H1 (cell line): ENCODE measurements at regions not wholly inside any gene's neighbourhood (a gene's known extent, or its start where the extent isn't known, plus 50 kb on each side); places are given as distances from the start of the nearest gene placed in this dataset.

Experiments used
- CTCF ChIA-PET: fragments of 300-600 bp; sonication (Branson Sonifier 250); formaldehyde crosslinking; loops from one replicate; lab custom pipeline; 2021; ENCODE audit not compliant: partially characterized antibody; lab: Charles Lee
- POLR2A ChIA-PET: fragments of 300-600 bp; sonication (Branson Sonifier 250); formaldehyde crosslinking; loops from one replicate; lab custom pipeline; 2021; ENCODE audit warnings: inconsistent platforms; ENCODE audit not compliant: partially characterized antibody; lab: Charles Lee
- DNase-seq, 2 experiments: peaks; one replicate each; pipeline versions ENCODE4 v3.0.0 to v3.0.0-alpha.2; 2010 to 2022; ENCODE audit warnings: low spot score in 2 of 2, low read depth in 1 of 2, mixed read lengths in 1 of 2
- FAIRE-seq: peaks from 2 replicates; lab custom pipeline; 2011; peaks lifted over from hg19 to GRCh38; lab: Jason Lieb, UNC
- H2AFZ ChIP-seq: 2 replicates; pipeline ENCODE4 v1.8.1; 2012; ENCODE audit warnings: low read length, inconsistent platforms
- H2AK5ac ChIP-seq: 2 replicates; pipeline ENCODE4 v1.6.1; 2013; ENCODE audit warnings: low read depth, low read length
- H2BK120ac ChIP-seq: replicated peaks from 2 replicates; pipeline ENCODE3; 2013; ENCODE audit warnings: low read depth, low read length, inconsistent platforms
- H2BK12ac ChIP-seq: 2 replicates; pipeline ENCODE4 v1.6.1; 2013; ENCODE audit warnings: low read depth, low read length
- H2BK15ac ChIP-seq: 2 replicates; pipeline ENCODE4 v1.6.1; 2013; ENCODE audit warnings: low read length
- H2BK20ac ChIP-seq: 2 replicates; pipeline ENCODE4 v1.6.1; 2013; ENCODE audit warnings: low read length
- H2BK5ac ChIP-seq: 2 replicates; pipeline ENCODE4 v1.6.1; 2013; ENCODE audit warnings: low read depth, low read length
- H3K14ac ChIP-seq: 2 replicates; pipeline ENCODE4 v1.6.1; 2013; ENCODE audit warnings: inconsistent platforms; ENCODE audit not compliant: insufficient read length
- H3K18ac ChIP-seq: 2 replicates; pipeline ENCODE4 v1.6.1; 2013; ENCODE audit warnings: low read length; ENCODE audit errors: extremely low read depth
- H3K23ac ChIP-seq: 2 replicates; pipeline ENCODE4 v1.6.1; 2013; ENCODE audit warnings: inconsistent platforms; ENCODE audit not compliant: insufficient read length
- H3K23me2 ChIP-seq: 2 replicates; pipeline ENCODE4 v1.6.1; 2013; ENCODE audit warnings: low read depth, low read length
- H3K27ac ChIP-seq: 2 replicates; pipeline ENCODE4 v1.6.1; 2011; ENCODE audit warnings: low read depth, low read length, inconsistent platforms
- H3K27me3 ChIP-seq, 4 experiments: replicated peaks in 1 of 4; 1 replicate in 1 of 4; 2 replicates in 3 of 4; pipeline versions ENCODE4 v1.6.1 to v1.8.1; 2011 to 2013; ENCODE audit warnings: low read length in 3 of 4, mild to moderate bottlenecking in 3 of 4, inconsistent platforms in 2 of 4, mixed read lengths in 2 of 4, moderate library complexity in 1 of 4; ENCODE audit not compliant: control insufficient read depth in 3 of 4, insufficient read depth in 3 of 4; ENCODE audit errors: extremely low read depth in 1 of 4
- H3K36me3 ChIP-seq, 4 experiments: 2 replicates each; pipeline versions ENCODE4 v1.6.1 to v1.8.1; 2011 to 2013; ENCODE audit warnings: mild to moderate bottlenecking in 4 of 4, low read length in 3 of 4, moderate library complexity in 2 of 4, control low read depth in 1 of 4, inconsistent platforms in 1 of 4; ENCODE audit not compliant: insufficient read depth in 4 of 4, control insufficient read depth in 2 of 4
- H3K4ac ChIP-seq: replicated peaks from 2 replicates; pipeline ENCODE3; 2013; ENCODE audit warnings: low read length, low read depth, mixed read lengths, inconsistent platforms; ENCODE audit not compliant: insufficient read length
- H3K4me1 ChIP-seq, 4 experiments: replicated peaks in 1 of 4; 1 replicate in 1 of 4; 2 replicates in 3 of 4; pipeline versions ENCODE4 v1.6.1 to v1.8.1; 2011 to 2013; ENCODE audit warnings: low read length in 3 of 4, inconsistent platforms in 2 of 4, mixed read lengths in 1 of 4; ENCODE audit not compliant: insufficient read depth in 4 of 4, control insufficient read depth in 3 of 4
- H3K4me2 ChIP-seq, 2 experiments: 2 replicates each; pipeline versions ENCODE4 v1.6.1 to v1.8.1; 2011 to 2013; ENCODE audit warnings: low read depth in 2 of 2, low read length in 2 of 2, control low read depth in 1 of 2, inconsistent platforms in 1 of 2, mild to moderate bottlenecking in 1 of 2; ENCODE audit not compliant: insufficient read depth in 1 of 2
- H3K4me3 ChIP-seq, 4 experiments: fragments of 200-600, 300-600 bp in 1 of 4; sonication (generic), shearing (Covaris generic), sonication (Bioruptor Twin) in 1 of 4; 2 replicates each; pipeline versions ENCODE4 v1.5.1 to v1.8.1; 2011 to 2016; ENCODE audit warnings: low read length in 4 of 4, low read depth in 3 of 4, control low read depth in 2 of 4, inconsistent platforms in 2 of 4, mild to moderate bottlenecking in 2 of 4, mixed read lengths in 1 of 4, moderate library complexity in 1 of 4; ENCODE audit not compliant: insufficient read depth in 2 of 4; ENCODE audit errors: extremely low read depth in 1 of 4
- H3K56ac ChIP-seq: replicated peaks from 2 replicates; pipeline ENCODE3; 2013; ENCODE audit warnings: low read depth, mild to moderate bottlenecking, mixed read lengths, low read length, inconsistent platforms; ENCODE audit not compliant: insufficient read length
- H3K79me1 ChIP-seq: 2 replicates; pipeline ENCODE4 v1.6.1; 2013; ENCODE audit warnings: low read depth, low read length, control low read depth
- H3K79me2 ChIP-seq, 2 experiments: 2 replicates each; pipeline versions ENCODE4 v1.6.1 to v1.8.1; 2012 to 2013; ENCODE audit warnings: low read length in 2 of 2, mild to moderate bottlenecking in 2 of 2, inconsistent platforms in 1 of 2; ENCODE audit not compliant: insufficient read depth in 2 of 2, control insufficient read depth in 1 of 2
- H3K9ac ChIP-seq, 4 experiments: replicated peaks in 1 of 4; 1 replicate in 1 of 4; 2 replicates in 3 of 4; pipeline versions ENCODE4 v1.6.1 to v1.8.1; 2011 to 2013; ENCODE audit warnings: low read depth in 3 of 4, low read length in 3 of 4, control low read depth in 2 of 4, mild to moderate bottlenecking in 2 of 4, moderate library complexity in 2 of 4, inconsistent platforms in 1 of 4; ENCODE audit errors: extremely low read depth in 1 of 4
- H3K9me3 ChIP-seq, 2 experiments: 2 replicates each; pipeline versions ENCODE4 v1.6.1 to v1.8.1; 2012 to 2013; ENCODE audit warnings: mild to moderate bottlenecking in 2 of 2, moderate library complexity in 2 of 2, control low read depth in 1 of 2, inconsistent platforms in 1 of 2, low read depth in 1 of 2, low read length in 1 of 2, mixed read lengths in 1 of 2; ENCODE audit not compliant: insufficient read depth in 2 of 2
- H4K20me1 ChIP-seq, 2 experiments: replicated peaks in 1 of 2; 2 replicates each; pipeline versions ENCODE3 to v1.8.1; 2011 to 2013; ENCODE audit warnings: inconsistent platforms in 2 of 2, low read length in 2 of 2, mild to moderate bottlenecking in 1 of 2; ENCODE audit not compliant: insufficient read depth in 2 of 2, control insufficient read depth in 1 of 2
- H4K5ac ChIP-seq: 2 replicates; pipeline ENCODE4 v1.6.1; 2013; ENCODE audit warnings: low read length, low read depth, mixed read lengths, inconsistent platforms; ENCODE audit not compliant: insufficient read length
- H4K8ac ChIP-seq: 2 replicates; pipeline ENCODE4 v1.8.0; 2013; ENCODE audit warnings: mild to moderate bottlenecking, moderate library complexity, low read length, inconsistent platforms; ENCODE audit not compliant: insufficient read depth; ENCODE audit errors: extremely low read depth
- H4K91ac ChIP-seq: replicated peaks from 2 replicates; pipeline ENCODE3; 2013; ENCODE audit warnings: low read length, mixed read lengths, inconsistent platforms; ENCODE audit not compliant: insufficient read length
- ASH2L ChIP-seq: fragments of 200-600, 300-600 bp; sonication (generic); IDR thresholded peaks from one replicate; pipeline ENCODE4 v1.7.1; 2017; ENCODE audit warnings: low read length
- BACH1 ChIP-seq: IDR thresholded peaks from 2 replicates; pipeline ENCODE4 v1.6.1; 2012; ENCODE audit warnings: low read length, improper control_type of control experiment
- CBX8 ChIP-seq: fragments of 300-800, 300-1000 bp; sonication (generic); IDR thresholded peaks from 2 replicates; pipeline ENCODE4 v1.7.1; 2016; ENCODE audit warnings: low read depth, low read length, borderline replicate concordance
- PHF8 ChIP-seq: fragments of 200-600 bp; sonication (generic); conservative IDR thresholded peaks from 2 replicates; pipeline ENCODE4 v1.7.1; 2012; ENCODE audit warnings: low read depth, mild to moderate bottlenecking, inconsistent platforms, low read length, moderate library complexity
- SP1 ChIP-seq: IDR thresholded peaks from 2 replicates; pipeline ENCODE4 v1.6.1; 2011; ENCODE audit warnings: low read depth, low read length
- WGBS, 2 experiments: shearing (Covaris generic) in 1 of 2; methylation state at CpG; one replicate each; pipeline versions ENCODE4 v1.1.6 to v1.1.7; 2013 to 2015; ENCODE audit warnings: low lambda C conversion rate in 2 of 2, mixed read lengths in 2 of 2, inconsistent platforms in 1 of 2, low coverage in 1 of 2, missing lambda C conversion rate in 1 of 2; ENCODE audit not compliant: insufficient replicate concordance in 2 of 2, insufficient coverage in 1 of 2, insufficient read length in 1 of 2; ENCODE audit errors: extremely low coverage in 1 of 2, missing lambda C conversion rate in 1 of 2; 5-methylcytosine and 5-hydroxymethylcytosine counted together

DNA sequence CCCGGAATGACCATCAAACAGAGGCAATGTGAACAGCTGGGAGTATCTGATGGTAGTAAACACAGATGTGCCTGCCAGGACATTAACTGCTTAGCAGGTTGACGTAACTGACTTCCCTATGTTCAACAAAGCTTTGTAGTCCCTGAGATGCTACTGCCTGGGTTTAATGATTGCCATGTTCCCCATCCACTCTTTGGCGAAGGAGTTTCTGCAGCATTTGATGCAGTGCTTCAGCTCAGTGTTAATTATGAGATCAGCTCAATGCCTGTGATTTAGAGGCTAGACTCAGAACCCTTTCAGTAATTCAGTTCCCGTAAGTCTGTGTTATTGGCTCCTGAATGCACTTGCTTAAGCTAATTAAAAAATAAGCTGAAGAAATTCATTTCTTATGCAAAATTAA, 547.3 kb upstream of the ZNF608 start:
- Histone ChIP-seq H2BK20ac (no peak overlapping the region), H3K9me3 (no peaks in the 10 kb centered on the region), H4K8ac (no peak overlapping the region), H3K4me2 (no peak overlapping the region), H2BK5ac (no peak overlapping the region), H3K27me3 (no peaks in the 10 kb centered on the region), H3K27ac (no peak overlapping the region), H2AK5ac (no peak overlapping the region), H3K23ac (no peak overlapping the region), H2BK120ac (no peak overlapping the region), H2BK15ac (0 out of 2 replicates have a peak overlapping the region, but pooled peaks have one; percentile 65), H2BK12ac (no peak overlapping the region), H3K79me2 (no peaks in the 10 kb centered on the region), H3K36me3 (no peaks in the 10 kb centered on the region), H2AFZ (0 out of 2 replicates have a peak overlapping the region, but pooled peaks have one; percentile 56), H4K5ac (no peak overlapping the region), H3K23me2 (no peaks in the 10 kb centered on the region), H4K20me1 (no peaks in the 10 kb centered on the region), H4K91ac (no peak overlapping the region), H3K18ac (no peak overlapping the region), H3K9ac (no peak overlapping the region), H3K79me1 (no peaks in the 10 kb centered on the region), H3K4me3 (no peak overlapping the region), H3K4me1 (peaks cover 0 to 12% (median 2%) of the 10 kb centered on the region in 4 experiments; a peak in 4 of 7 replicates), H3K4ac (no peak overlapping the region), H3K14ac (no peak overlapping the region), H3K56ac (no peak overlapping the region)
- FAIRE-seq (no peak), DNase-seq (no peak)
- POLR2A ChIA-PET: no interaction called here
- TF ChIP-seq SP1 (no peak), CBX8 (no peak), BACH1 (no peak), ASH2L (no peak), PHF8 (no peak)
- 91% methylated on average over 4 of the region's 4 CpGs; no CpG with 5 or more reads in 1 of the 2 experiments for WGBS, 2 experiments
- CTCF ChIA-PET: interaction anchor here (0.8 kb wide), 1 partner anchor 17 kb away, joined by 3 read pairs; no protein-coding TSS in a partner anchor
